Fibroblast of mammary gland (primary cell): ENCODE measurements at regions not wholly inside any gene's neighbourhood (a gene's known extent, or its start where the extent isn't known, plus 50 kb on each side); places are given as distances from the start of the nearest gene placed in this dataset.
"Not testable (repeated sequence)": the region's sequence is repeated elsewhere in the genome, so short reads cannot be mapped to it uniquely, and the experiment has no call there.

Source experiments
- DNase-seq: peaks from one replicate; pipeline ENCODE4 v3.0.0-alpha.2; 2010; ENCODE audit warnings: low read depth
- H3K4me3 ChIP-seq: 2 replicates; pipeline ENCODE4 v1.5.1; 2011; ENCODE audit warnings: low read depth, mild to moderate bottlenecking, low read length, moderate library complexity; ENCODE audit not compliant: control insufficient read depth
- TF ChIP-seq, protein P1 (sequence below): conservative IDR thresholded peaks from 2 replicates; pipeline ENCODE4 v1.5.1; 2011; ENCODE audit warnings: low read depth, low read length, inconsistent platforms; ENCODE audit not compliant: control insufficient read depth, insufficient read depth

GRCh38 chr6:71360556-71361335 lies 72.1 kb downstream of the OGFRL1 start:
- not testable (repeated sequence) for H3K4me3 ChIP-seq, DNase-seq

- DNase-seq: no peak
- H3K4me3 ChIP-seq: no peak overlapping the region
- TF ChIP-seq, protein P1, sequence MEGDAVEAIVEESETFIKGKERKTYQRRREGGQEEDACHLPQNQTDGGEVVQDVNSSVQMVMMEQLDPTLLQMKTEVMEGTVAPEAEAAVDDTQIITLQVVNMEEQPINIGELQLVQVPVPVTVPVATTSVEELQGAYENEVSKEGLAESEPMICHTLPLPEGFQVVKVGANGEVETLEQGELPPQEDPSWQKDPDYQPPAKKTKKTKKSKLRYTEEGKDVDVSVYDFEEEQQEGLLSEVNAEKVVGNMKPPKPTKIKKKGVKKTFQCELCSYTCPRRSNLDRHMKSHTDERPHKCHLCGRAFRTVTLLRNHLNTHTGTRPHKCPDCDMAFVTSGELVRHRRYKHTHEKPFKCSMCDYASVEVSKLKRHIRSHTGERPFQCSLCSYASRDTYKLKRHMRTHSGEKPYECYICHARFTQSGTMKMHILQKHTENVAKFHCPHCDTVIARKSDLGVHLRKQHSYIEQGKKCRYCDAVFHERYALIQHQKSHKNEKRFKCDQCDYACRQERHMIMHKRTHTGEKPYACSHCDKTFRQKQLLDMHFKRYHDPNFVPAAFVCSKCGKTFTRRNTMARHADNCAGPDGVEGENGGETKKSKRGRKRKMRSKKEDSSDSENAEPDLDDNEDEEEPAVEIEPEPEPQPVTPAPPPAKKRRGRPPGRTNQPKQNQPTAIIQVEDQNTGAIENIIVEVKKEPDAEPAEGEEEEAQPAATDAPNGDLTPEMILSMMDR: no peak
These were observed 76.4 kb downstream of the OGFRL1 start for GRCh38 chr6:71364889-71365542.

GRCh38 chr6:71367756-71368155 lies 79.1 kb downstream of the OGFRL1 start:
- TF ChIP-seq, protein P1: no peak
- no peak overlapping the region for H3K4me3 ChIP-seq
- no peak for DNase-seq

DNA sequence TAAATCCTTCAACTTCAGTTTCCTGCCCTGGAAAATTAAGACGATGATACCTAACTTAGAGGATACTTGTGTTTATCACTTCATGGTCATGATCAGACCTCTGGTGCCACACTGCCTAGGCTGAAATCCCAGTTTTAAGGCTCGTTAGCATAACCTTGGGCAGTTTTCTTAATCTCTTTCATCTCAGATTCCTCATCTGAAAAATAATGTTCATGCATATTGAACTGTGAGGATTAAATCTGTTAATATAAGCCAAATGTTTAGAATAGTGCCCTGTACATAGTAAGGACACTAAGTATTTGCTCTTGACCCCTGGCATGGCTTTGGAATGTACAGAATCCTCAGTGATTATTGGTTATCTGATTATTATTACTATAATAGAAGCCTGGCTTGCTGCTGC lies 79.7 kb downstream of the OGFRL1 start:
- TF ChIP-seq, protein P1: no peak
- DNase-seq: no peak
- H3K4me3 ChIP-seq: no peak overlapping the region

GRCh38 chr6:71371559-71371958 lies 82.9 kb downstream of the OGFRL1 start:
- TF ChIP-seq, protein P1: no peak
- DNase-seq: no peak
- H3K4me3 ChIP-seq: no peak overlapping the region

GRCh38 chr6:71373943-71374342 lies 85.3 kb downstream of the OGFRL1 start:
- TF ChIP-seq, protein P1: no peak
- DNase-seq: no peak
- H3K4me3 ChIP-seq: no peak overlapping the region

DNA sequence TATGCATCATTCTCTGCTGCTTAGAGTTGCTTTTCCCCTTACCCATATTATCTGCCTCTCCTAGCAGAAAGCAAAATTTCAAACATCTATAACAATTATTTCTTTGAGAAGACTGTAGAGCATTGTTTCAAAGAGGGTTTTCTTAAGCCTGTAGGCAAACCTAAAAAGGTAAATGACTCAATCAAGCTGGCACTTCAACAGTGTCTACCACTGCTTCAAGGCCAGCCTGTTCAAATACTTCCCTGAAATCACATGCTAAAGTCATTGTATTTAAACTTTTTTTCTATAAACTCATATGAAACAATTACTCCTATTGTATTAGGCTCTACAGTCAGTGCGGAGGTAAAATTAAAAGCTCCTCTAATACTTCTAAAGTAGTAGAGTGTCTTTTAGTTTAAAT lies 87.1 kb downstream of the OGFRL1 start:
- no peak overlapping the region for H3K4me3 ChIP-seq
- DNase-seq: no peak
- TF ChIP-seq, protein P1: no peak
